Activated B cell treated with CpG ODN at 0.5 μM for 24 hours (primary cell): ENCODE measurements at regions not wholly inside any gene's neighbourhood (a gene's known extent, or its start where the extent isn't known, plus 50 kb on each side); places are given as distances from the start of the nearest gene placed in this dataset.
"Not testable (repeated sequence)": the region's sequence is repeated elsewhere in the genome, so short reads cannot be mapped to it uniquely, and the experiment has no call there.

Experiments used
- ATAC-seq: fragments of 200-7000 bp; cut with Tn5 transposase; one replicate; pipeline ENCODE4 v1.10.0; 2021; ENCODE audit warnings: low read depth, mild to moderate bottlenecking, moderate library complexity
- CTCF ChIA-PET: fragments of 350-600 bp; sonication (Branson Sonifier 250); formaldehyde crosslinking; loops from one replicate; lab custom pipeline; 2021; ENCODE audit warnings: antibody characterized with exemption; lab: Charles Lee
- POLR2A ChIA-PET: fragments of 350-600 bp; sonication (Branson Sonifier 250); formaldehyde crosslinking; loops from one replicate; lab custom pipeline; 2021; ENCODE audit warnings: antibody characterized with exemption; lab: Charles Lee
- DNase-seq: peaks from one replicate; pipeline ENCODE4 v3.0.0; 2022
- H3K27ac Mint-ChIP-seq: one replicate; pipeline ENCODE4 v1.8.0; 2020; ENCODE audit warnings: mixed read lengths
- H3K27me3 Mint-ChIP-seq: one replicate; pipeline ENCODE4 v1.8.0; 2021; ENCODE audit warnings: mixed read lengths
- H3K36me3 Mint-ChIP-seq: one replicate; pipeline ENCODE4 v1.8.0; 2021; ENCODE audit warnings: low read depth, mixed read lengths
- H3K4me1 Mint-ChIP-seq: one replicate; pipeline ENCODE4 v1.8.0; 2021; ENCODE audit warnings: mixed read lengths
- H3K4me3 Mint-ChIP-seq: one replicate; pipeline ENCODE4 v1.8.0; 2020; ENCODE audit warnings: mild to moderate bottlenecking, mixed read lengths
- H3K9me3 Mint-ChIP-seq: one replicate; pipeline ENCODE4 v1.8.0; 2020; ENCODE audit warnings: mixed read lengths
- CTCF ChIP-seq: fragments of 200-600 bp; IDR thresholded peaks from one replicate; pipeline ENCODE4 v1.8.0; 2022; ENCODE audit warnings: antibody characterized with exemption, mild to moderate bottlenecking
- intact Hi-C: fragments of 100-400 bp; cut with micrococcal nuclease; formaldehyde crosslinking; loops from one replicate; pipeline ENCODE4 v1.15.1; 2024

- intact Hi-C loops = no loop called here
- no peak for DNase-seq
- Mint-ChIP-seq H3K9me3 (peaks cover 12% of the 10 kb centered on the region), H3K36me3 (no peaks in the 10 kb centered on the region), H3K27me3 (no peaks in the 10 kb centered on the region), H3K4me1 (no peaks in the 10 kb centered on the region), H3K27ac (no peak overlapping the region), H3K4me3 (no peak overlapping the region)
- POLR2A ChIA-PET = no interaction called here
- no peak for ATAC-seq
- CTCF ChIA-PET = no interaction called here
- TF ChIP-seq CTCF = no peak
Measured at GRCh38 chr4:65999518-65999871, 329.2 kb upstream of the EPHA5 start.

- not testable (repeated sequence) for H3K4me1 Mint-ChIP-seq
Measured at GRCh38 chr4:65998807-65999517, 328.7 kb upstream of the EPHA5 start.

GRCh38 chr4:65983061-65983460 is 312.8 kb upstream of the EPHA5 start:
- no peak for TF ChIP-seq CTCF
- Mint-ChIP-seq H3K4me3 (no peak overlapping the region), H3K27ac (no peak overlapping the region), H3K36me3 (no peaks in the 10 kb centered on the region), H3K4me1 (no peaks in the 10 kb centered on the region), H3K27me3 (no peaks in the 10 kb centered on the region), H3K9me3 (peaks cover 1% of the 10 kb centered on the region)
- intact Hi-C loops = no loop called here
- CTCF ChIA-PET = no interaction called here
- DNase-seq (no peak), ATAC-seq (no peak)
- POLR2A ChIA-PET = no interaction called here

More at GRCh38 chr4:65998807-65999517, 328.7 kb upstream of the EPHA5 start:
- H3K36me3 Mint-ChIP-seq, DNase-seq, ATAC-seq, H3K4me3 Mint-ChIP-seq, intact Hi-C loops, POLR2A ChIA-PET, H3K27me3 Mint-ChIP-seq, H3K27ac Mint-ChIP-seq, CTCF ChIA-PET: not testable (repeated sequence)
- H3K9me3 Mint-ChIP-seq = peaks cover 12% of the 10 kb centered on the region

- no peaks in the 10 kb centered on the region for H3K27me3 Mint-ChIP-seq
- H3K4me1 Mint-ChIP-seq = no peaks in the 10 kb centered on the region
- H3K36me3 Mint-ChIP-seq = no peaks in the 10 kb centered on the region
- POLR2A ChIA-PET = no interaction called here
- CTCF ChIA-PET = no interaction called here
- intact Hi-C loops = no loop called here
- no peak overlapping the region for H3K4me3 Mint-ChIP-seq
- peaks cover 5% of the 10 kb centered on the region for H3K9me3 Mint-ChIP-seq
- ATAC-seq (no peak), DNase-seq (no peak)
- H3K27ac Mint-ChIP-seq = no peak overlapping the region
- TF ChIP-seq CTCF = no peak
Measured at GRCh38 chr4:65976287-65976686, 306.0 kb upstream of the EPHA5 start.

- ATAC-seq = no peak
- Mint-ChIP-seq H3K27me3 (no peaks in the 10 kb centered on the region), H3K27ac (no peak overlapping the region), H3K9me3 (peaks cover 3% of the 10 kb centered on the region), H3K4me1 (no peaks in the 10 kb centered on the region), H3K36me3 (no peaks in the 10 kb centered on the region), H3K4me3 (no peak overlapping the region)
- TF ChIP-seq CTCF = no peak
- no peak for DNase-seq
- intact Hi-C loops = no loop called here
- ChIA-PET POLR2A (no interaction called here), CTCF (no interaction called here)
Measured at GRCh38 chr4:65973186-65973585, 302.9 kb upstream of the EPHA5 start.

- ChIA-PET POLR2A (no interaction called here), CTCF (no interaction called here)
- no peak for TF ChIP-seq CTCF
- DNase-seq = no peak
- Mint-ChIP-seq H3K27ac (no peak overlapping the region), H3K36me3 (no peaks in the 10 kb centered on the region), H3K4me1 (no peaks in the 10 kb centered on the region), H3K27me3 (no peaks in the 10 kb centered on the region), H3K9me3 (peaks cover 3% of the 10 kb centered on the region), H3K4me3 (no peak overlapping the region)
- no peak for ATAC-seq
- intact Hi-C loops = no loop called here
Measured at GRCh38 chr4:65971686-65972085, 301.4 kb upstream of the EPHA5 start.
